ENCODE measurements at regions not wholly inside any gene's neighbourhood (a gene's known extent, or its start where the extent isn't known, plus 50 kb on each side); places are given as distances from the start of the nearest gene placed in this dataset.

- TF ChIP-seq POLR2A (IDR thresholded peaks at IDR 0.05): no peak
- TF ChIP-seq CTCF (IDR thresholded peaks at IDR 0.05 in 8 of 11, conservative IDR thresholded peaks at IDR 0.05 in 3 of 11): no peak
Measured at GRCh38 chr2:16302431-16303272, 362.3 kb downstream of the MYCN start.
